RKO (cell line): ENCODE measurements at regions not wholly inside any gene's neighbourhood (a gene's known extent, or its start where the extent isn't known, plus 50 kb on each side); places are given as distances from the start of the nearest gene placed in this dataset.

Source experiments
- DNase-seq: peaks from one replicate; pipeline ENCODE4 v3.0.0-alpha.2; 2016; ENCODE audit warnings: low spot score

DNA sequence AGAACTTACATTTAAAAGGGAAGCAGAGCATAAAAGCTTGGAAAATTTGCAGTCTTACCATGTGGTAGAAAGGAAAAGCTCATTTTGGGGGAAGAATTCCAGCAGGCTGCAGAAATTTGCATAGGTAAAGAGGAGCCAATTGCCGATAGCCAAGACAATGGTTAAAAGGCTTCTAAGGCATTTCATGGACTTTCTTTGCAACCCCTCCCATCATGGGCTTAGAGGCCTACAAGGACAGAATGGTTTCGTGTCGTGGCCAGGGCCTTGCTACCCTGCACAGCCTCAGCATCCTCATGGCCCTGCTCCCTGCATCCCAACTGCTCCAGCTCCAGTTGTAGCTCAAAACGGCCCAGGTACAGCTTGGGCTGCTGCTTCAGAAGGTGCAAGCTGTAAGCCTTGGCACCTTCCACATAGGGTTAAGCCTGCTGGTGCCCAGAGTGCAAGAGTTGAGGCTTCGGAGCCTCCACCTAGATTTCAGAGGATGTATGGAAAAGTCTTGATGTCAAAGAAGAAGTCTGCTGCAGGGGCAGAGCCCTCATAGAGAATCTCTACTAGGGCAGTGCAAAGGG is 420.3 kb downstream of the PCDH17 start:
- DNase-seq, result no peak

DNA sequence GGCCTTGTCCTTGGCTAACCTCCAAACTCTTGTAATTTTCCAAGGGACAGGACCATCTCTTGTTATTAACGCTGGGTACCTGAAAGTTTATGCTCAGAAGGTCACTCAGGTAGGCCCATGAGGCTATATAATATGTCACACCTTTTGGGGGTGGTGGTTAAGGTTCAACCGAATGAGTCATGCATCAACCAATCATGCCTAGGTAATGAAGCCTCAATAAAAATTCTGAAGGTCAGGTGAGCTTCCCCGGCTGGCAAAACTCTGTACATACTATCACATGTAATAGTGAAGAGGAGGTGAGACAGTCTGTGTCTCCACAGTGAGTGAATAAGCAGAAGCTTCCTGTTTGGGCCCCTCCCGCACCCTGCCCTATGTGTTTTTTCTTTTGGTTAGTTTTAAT is 424.9 kb downstream of the PCDH17 start:
- no peak for DNase-seq

DNA sequence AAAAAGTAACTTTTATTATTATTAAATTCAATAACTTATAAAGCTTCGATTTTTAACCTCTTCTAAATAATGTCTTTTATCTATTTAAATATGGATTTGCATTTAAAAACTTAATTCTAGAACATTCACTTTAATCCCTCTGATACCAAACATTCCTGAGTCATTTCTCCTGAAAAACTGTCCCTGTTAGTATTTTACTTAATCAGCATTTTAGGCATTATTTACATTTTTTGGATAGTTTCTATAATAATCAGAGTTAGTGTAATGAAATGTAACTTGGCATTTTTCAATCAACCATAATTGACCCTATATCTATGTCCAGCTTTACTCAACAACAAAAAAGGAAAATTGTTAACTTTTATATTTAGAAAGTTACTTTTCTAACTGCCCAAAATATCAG is 428.1 kb downstream of the PCDH17 start:
- DNase-seq, result no peak

DNA sequence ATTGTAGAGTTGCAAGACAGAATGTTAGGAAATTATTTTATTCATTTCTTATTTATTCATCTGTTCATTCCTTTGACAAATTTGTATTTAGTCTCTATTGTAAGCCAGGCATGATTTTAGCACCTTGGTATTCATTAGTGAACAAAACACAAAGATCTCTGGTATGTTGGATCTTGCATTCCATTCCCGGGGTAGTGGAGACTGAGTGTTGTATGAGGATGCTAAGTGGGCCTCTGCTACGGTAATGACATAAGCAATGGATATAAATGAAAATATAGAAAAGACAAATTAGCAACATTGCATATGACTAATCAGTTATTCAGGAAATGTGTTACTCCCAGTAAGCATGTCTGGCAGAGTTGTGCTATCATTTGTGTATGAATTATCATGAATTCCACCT is 449.3 kb downstream of the PCDH17 start:
- DNase-seq, result no peak

DNA sequence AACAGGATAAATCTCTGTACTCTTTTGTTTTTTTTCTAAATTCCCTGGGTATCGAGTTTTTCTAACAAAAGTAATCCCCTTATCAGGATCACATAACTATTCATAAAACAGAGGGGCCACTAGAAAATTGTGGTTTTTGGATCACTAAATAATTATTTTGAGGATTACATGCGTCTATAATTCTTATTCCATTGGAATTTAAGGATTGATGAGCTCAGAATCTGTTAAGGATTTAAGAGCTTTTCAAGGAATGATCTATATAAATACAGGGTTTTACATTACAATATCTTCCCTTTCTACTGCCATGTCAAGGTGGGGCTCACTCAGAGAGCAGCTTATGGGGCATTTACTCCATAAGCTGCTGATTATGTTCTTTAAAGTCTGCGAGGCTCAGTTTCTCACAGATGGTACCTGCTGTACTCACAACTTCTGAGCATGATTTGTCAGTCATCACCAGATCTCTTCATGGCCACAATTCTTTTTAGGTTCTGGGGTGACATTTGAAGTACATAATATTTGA is 449.8 kb downstream of the PCDH17 start:
- no peak for DNase-seq

DNA sequence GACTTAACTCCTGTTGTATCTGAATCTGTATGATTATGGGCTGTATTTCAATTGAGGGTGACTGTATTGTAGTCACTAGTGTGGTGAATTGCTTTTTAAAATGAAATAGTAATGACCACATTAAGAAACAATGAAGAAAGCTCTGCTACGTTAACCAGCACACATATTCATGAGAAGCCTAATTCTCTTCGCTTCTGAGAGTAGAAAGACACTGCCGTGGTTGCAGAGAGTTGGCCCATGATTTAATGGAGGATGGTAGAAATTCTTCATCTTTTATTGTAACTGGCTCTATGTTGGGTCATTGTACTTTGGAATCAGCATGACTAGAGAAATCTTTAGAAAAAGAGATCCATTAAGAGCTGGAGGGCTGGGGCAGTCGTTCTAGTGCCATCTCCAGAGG is 451.5 kb downstream of the PCDH17 start:
- no peak for DNase-seq

DNA sequence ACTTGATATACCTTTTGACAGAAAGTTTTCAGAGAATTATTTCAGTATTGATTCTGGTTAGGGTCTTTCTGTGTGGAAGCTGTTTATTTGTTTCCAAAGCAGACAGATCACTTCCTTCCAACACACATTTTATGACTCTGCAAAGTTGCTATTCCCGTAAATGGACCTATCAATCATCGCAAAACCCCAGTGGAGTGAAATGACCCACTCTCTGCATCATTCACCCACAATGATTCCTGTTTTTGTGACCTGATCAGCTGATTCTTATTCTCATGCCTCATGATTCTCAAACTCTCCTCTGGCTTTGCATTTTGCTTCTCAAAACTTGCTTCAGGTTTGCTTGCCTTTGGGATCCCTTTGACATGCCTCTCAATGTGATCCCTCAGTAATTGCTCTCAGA is 453.7 kb downstream of the PCDH17 start:
- DNase-seq, result no peak

DNA sequence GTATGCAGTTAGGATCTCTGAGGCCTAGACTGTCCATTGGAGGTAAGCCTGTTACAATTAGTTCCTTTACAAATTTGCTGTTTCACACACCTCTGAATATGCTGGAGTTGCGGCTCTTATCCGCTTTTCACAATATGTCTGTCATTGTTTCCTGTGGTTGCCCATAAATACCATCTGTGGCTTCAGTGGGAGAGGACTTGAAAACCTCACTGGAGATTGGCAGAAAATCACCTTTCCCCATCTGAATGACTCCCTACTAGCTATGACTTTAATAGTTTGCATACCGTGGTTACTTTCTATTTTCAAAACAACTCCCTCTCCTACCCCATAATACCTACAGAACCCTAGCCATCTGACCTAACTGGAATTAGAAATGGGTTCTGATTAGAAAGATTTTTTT is 454.3 kb downstream of the PCDH17 start:
- DNase-seq, result no peak

DNA sequence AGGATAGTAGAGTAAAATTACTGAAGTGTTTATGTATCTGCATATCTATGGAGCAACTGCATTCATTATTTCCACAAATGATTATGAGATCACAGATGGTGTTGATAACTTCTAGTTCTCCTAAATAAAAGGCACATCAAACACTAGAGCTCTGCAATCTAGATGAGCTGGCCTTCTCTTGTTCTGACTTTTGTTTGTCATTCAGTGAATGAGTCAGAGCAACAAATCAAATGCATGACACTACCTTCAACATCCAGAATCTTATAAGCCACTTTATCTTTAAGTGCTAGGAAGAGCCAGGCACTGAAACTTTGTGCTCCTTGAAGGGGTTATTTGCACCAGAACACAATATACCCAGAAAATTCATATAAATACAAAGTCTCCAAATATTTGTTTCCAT is 456.0 kb downstream of the PCDH17 start:
- DNase-seq, result peak; percentile 71

DNA sequence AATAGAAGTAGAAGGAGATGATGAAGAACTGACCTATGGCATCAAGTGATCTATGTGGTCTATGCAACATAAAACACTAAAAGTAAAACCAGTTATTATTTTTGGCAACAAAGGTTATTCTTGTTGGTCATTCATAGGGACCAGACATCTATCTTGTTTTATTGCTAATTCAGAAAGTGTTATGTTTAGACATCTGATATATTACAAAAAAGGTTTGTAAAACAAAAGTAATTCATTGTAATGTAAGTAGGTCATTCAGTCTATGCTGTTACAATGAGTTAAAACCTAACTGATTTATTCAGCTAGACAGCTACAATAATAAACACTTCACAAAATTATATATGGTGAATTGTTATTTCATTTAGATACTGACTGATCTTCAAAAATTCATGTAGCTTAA is 461.9 kb downstream of the PCDH17 start:
- no peak for DNase-seq

DNA sequence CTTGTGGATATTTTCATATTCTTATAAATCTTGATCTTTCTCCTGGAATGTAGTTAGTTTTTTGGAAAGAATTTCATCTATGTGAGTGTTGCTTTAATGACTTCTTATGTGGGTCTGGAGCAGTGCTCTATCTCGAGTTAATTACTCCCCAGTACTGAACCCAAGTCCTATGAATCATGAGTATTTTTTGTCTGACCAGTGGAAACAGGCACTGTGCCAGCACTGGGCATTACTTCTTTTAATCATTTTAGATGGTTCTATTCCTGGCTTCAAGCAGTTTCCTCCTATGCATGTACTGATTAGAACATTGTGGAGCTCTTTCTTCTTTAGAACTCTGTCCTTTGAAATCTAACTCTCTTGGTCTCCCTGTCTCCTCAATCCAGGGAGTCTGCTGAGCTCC is 466.3 kb downstream of the PCDH17 start:
- no peak for DNase-seq

DNA sequence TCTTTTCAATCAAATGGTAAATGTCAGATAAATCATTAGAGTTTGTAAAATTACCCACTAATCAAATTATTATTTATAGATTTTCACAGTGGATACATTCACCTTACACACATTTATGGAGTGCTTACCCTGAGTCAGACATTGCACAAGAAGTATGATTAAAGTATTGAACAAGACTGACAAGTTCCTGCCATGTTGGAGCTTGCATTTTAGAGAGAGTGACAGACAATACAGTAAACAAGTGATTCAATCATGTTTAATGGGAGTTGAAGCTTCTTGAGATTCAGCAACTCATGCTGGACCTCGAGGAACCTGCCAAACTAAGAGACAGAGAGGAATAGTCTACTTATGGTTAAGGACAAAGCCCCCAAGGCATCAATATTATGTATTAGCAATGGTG is 487.8 kb downstream of the PCDH17 start:
- DNase-seq, result no peak

DNA sequence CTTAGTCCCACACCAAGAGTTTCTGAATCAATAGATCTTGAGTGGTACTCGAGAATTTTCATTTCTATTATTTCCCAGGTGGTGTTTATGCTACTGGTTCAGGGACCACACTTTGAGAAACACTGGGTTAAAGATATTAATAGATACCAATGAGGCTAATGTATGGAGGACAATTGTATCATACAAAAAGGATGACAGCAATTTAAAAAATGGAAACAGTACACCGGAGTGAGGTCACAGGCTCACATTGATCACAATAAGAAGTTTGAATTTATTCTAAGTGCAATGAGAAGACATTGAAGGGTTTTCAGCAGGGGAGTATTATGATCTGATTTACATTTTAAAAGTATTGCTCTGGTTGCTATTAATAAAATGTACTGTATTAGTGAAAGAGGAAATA is 488.3 kb downstream of the PCDH17 start:
- DNase-seq, result no peak

DNA sequence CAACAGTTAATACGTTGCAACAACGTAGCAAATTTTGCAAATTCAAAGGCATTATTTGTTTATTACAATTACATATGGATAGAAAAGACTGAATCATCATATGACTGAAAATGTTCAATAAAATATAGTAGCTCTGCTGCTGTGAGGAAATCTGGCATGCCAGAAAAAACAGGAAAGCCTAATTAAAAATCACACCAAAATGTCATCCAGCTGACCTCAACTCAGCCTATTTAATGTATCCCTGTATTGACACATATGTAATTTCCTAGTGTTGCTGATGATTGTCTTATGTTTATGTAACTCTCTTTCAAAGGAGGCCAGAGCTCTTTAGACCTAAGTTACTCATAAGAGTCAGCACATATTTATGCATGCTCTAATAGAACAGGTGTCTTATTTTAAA is 495.0 kb downstream of the PCDH17 start:
- no peak for DNase-seq

DNA sequence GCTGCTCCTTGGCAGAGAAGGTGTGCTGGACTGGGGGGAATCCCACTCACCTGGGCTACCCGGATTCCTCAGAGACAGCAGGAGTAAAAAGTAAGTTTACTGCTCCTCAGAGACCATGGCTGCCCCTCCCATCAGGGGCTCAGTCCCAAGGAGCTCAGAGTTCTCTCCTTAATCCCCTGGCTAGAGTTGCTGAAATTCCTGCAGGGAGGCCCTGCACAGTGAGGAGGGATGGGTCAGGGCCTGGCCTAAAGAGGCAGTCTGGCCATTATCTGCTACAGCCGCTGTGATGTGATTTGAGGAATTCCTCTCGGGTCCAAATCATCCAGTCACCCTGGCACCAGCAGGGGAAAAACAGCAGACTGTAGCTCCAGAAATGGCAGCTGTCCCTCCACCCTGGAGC is 502.5 kb downstream of the PCDH17 start:
- no peak for DNase-seq

DNA sequence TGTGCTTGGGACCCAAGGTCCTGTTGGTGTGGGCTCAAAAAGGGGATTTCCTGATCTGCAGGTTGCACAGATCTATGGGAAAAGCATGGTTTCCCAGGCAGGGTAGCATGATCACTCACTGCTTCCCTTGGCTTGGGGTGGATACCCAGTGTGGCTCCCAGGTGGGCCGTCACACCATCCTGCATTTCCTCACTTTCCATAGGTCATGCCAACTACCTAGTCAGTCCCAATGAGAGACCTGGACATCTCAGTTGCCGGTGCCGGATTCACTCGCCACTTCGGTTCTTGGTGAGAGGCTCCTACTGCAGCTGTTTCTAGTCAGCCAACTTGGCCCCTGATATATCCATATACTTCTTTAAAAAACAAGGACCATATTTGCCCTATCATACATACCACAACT is 503.0 kb downstream of the PCDH17 start:
- no peak for DNase-seq

DNA sequence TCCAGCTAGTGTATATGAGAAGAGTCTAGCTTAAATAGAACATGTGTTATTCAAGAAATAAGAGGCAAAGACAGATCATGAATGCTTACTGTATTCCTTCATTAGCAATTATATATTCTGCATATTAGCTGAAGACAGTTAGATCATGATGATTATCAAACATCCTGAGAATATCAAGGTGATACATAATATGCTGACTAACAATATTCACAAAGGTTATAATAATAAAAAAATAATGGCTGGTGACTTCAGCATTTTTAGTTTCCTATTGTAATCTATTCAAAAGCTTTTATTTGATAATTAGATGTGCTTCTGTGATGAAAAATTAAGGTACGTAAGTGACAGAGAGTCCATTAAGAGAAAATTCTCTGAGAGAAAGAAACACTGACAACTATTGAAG is 511.4 kb downstream of the PCDH17 start:
- DNase-seq, result no peak

DNA sequence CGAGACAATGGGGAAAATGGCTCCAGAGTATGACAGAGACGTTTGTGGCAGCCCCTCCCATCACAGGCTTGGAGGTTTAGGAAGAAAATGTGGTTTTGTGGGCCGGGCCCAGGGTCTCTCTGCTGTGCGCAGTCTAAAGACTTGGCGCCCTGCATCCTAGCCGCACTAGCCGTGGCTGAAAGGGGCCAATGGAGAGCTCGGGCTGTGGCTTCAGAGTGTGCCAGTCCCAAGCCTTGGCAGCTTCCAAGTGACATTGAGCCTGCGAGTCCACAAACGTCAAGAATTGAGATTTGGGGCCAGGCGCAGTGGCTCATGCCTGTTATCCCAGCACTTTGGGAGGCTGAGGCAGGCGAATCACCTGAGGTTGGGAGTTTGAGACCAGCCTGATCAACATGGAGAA is 513.1 kb downstream of the PCDH17 start:
- no peak for DNase-seq

DNA sequence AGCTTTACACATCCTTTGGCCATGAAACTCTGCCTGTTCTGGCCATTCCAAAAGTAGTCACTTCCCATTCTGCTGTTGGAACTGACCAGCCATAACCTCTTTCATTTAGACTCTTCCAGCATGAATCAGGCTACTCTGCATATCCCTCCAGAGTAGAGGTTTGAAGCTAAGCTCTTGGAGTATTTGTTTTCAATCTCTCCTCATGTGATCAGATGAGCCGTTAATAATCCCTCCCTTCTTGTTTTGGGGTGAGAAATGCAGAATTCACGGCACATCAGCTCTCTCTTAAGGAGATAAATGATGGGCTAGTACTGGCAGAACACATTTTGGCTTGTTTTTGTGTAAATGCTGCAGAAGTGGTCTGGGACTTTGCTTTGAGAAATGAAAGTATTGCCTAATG is 519.9 kb downstream of the PCDH17 start:
- DNase-seq, result no peak

DNA sequence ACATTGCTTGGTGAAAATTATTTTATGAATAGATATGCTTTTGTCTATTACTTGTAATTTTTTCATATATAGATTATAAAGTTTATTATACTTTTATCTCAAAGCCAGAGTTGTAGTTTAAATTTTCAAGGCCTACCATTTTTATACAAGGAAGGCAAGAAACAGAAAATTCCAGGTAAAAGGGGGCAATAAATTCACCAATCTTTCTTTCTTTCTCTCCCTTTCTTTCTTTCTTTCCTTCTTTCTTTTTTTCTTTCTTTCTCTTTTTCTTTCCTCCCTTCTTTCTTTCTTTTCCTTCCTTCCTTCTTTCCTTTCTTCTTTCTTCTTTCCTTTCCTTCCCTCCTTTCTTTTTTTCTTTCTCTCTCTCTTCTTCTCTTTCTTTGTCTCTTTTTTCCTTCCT is 529.4 kb downstream of the PCDH17 start:
- DNase-seq, result no peak

DNA sequence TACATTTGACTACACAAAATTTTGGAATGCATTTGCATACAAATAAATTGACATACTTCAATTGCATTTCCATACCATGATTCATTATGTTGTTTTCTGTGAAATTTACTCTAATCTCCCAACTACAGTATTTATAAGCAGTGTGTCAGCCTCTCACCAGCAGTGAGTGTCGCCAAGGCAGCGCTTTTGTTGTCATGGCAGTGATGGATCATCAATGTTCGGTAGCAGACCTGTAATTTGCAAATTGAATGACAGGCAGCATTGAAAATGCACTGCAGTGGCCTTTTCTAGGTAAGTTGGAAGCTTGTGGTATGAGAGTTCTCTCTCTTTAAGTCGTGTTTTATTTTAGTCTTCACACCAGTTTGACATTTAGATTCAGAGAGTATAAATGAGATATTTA is 534.1 kb downstream of the PCDH17 start:
- DNase-seq, result no peak

DNA sequence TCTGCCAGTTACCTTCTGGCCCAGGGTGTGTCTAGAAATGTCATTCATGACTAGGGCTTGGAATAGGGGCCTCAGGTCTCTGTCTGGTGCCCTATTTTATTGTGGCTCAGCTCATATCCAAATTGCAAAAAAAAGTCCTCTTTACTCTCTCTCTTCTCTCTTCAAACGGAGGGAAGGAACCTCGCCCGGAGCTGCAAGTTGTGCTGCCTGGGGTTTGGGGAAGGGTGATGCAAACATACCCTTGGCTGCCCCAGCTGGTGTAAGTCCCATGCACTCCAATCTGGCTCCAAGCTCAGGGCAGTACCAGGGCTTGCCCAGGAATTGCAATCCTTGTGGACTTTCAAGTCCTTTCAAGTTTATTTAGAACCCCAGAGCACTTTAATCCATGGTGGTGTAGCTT is 549.6 kb downstream of the PCDH17 start:
- no peak for DNase-seq

DNA sequence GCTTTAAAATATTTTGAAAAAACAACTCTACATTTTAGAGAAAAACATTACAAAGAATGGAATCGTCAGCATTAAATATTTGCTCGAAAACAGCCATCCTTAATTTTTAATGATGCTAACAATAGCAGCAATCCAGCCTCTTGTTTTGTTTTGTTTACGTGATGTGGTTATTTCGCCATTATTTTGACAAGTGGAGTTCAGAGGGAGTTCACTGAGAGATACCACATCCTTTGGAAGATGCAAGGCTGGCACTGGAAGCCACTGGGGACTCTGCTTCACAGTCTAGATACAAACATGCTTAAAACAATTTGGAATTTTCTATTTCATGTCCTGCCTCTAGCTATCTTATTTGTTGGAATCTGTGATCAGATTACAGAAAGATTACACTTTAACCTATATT is 556.3 kb downstream of the PCDH17 start:
- no peak for DNase-seq

DNA sequence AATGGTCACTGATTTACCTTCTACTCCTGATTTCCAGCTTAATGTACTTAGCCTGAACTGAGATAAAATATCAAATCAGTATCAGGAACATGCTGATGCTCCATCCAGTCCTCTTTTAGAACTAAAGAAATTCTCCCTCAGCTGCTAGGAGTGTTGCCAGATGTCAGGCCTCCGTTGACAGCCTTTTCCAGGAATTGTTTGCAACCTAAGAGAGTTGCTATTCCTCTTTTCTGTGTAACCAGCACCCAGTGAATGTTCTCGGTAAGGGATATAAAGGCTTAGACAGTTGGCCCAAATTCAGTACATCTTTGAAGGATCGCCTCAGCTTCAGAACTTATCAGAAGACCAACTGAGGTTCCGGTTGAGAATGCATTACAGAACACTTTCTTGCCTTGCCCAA is 559.0 kb downstream of the PCDH17 start:
- no peak for DNase-seq

DNA sequence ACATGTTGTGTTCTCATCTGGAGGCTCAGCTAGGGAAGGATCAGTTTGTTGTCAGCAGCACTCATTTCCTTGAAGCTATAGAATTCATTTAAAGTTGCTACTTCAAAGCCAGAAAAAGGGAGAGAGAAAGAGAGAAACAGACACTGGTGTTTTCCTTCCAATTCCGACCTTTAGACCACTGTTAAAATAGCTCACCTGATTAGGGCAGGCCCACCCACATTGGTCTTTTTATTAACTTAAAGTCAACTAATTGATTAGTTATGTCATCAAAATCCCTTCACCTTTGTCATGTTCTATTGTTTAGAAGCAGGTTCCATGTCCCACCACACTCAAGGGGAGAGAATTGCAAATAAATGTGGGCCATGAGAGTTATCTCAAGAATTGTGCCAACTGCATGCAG is 560.2 kb downstream of the PCDH17 start:
- DNase-seq, result no peak
